Left ventricle myocardium inferior (tissue), 1 donor: ENCODE measurements at regions not wholly inside any gene's neighbourhood (a gene's known extent, or its start where the extent isn't known, plus 50 kb on each side); places are given as distances from the start of the nearest gene placed in this dataset.

Experiments used
- DNase-seq: peaks from one replicate; pipeline ENCODE4 v3.0.0-alpha.2; 2020
- H3K27ac ChIP-seq: fragments of 200-600 bp; replicated peaks from 2 replicates; pipeline ENCODE4 v1.8.0; 2021
- H3K27me3 ChIP-seq: fragments of 200-600 bp; 2 replicates; pipeline ENCODE4 v1.8.0; 2021; ENCODE audit warnings: low read depth
- H3K36me3 ChIP-seq: fragments of 200-600 bp; 2 replicates; pipeline ENCODE4 v1.8.0; 2021
- H3K4me1 ChIP-seq: fragments of 200-600 bp; 2 replicates; pipeline ENCODE4 v1.8.0; 2021
- H3K4me3 ChIP-seq: fragments of 200-600 bp; 2 replicates; pipeline ENCODE4 v1.8.0; 2021; ENCODE audit warnings: mild to moderate bottlenecking, moderate library complexity
- H3K9me3 ChIP-seq: fragments of 200-600 bp; replicated peaks from 2 replicates; pipeline ENCODE4 v1.8.0; 2021
- intact Hi-C: fragments of 100-400 bp; cut with micrococcal nuclease; formaldehyde crosslinking; loops from one replicate; pipeline ENCODE4 v1.11.0; 2022
- TF ChIP-seq, protein P1 (sequence below): fragments of 200-600 bp; IDR thresholded peaks from 2 replicates; pipeline ENCODE4 v1.8.0; 2021; ENCODE audit warnings: antibody characterized with exemption, mild to moderate bottlenecking, borderline replicate concordance
- donor health status: DM: no; HTN: yes; CAD: no; lungs with severe emphysema.

- Histone ChIP-seq H3K27me3 (peaks cover 86% of the 10 kb centered on the region), H3K27ac (no peak overlapping the region), H3K9me3 (no peaks in the 10 kb centered on the region), H3K4me3 (no peak overlapping the region), H3K4me1 (no peaks in the 10 kb centered on the region), H3K36me3 (no peaks in the 10 kb centered on the region)
- intact Hi-C loops: no loop called here
- DNase-seq: no peak
- TF ChIP-seq, protein P1, sequence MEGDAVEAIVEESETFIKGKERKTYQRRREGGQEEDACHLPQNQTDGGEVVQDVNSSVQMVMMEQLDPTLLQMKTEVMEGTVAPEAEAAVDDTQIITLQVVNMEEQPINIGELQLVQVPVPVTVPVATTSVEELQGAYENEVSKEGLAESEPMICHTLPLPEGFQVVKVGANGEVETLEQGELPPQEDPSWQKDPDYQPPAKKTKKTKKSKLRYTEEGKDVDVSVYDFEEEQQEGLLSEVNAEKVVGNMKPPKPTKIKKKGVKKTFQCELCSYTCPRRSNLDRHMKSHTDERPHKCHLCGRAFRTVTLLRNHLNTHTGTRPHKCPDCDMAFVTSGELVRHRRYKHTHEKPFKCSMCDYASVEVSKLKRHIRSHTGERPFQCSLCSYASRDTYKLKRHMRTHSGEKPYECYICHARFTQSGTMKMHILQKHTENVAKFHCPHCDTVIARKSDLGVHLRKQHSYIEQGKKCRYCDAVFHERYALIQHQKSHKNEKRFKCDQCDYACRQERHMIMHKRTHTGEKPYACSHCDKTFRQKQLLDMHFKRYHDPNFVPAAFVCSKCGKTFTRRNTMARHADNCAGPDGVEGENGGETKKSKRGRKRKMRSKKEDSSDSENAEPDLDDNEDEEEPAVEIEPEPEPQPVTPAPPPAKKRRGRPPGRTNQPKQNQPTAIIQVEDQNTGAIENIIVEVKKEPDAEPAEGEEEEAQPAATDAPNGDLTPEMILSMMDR: peak; percentile 26
These were observed 61.8 kb upstream of the GPR45 start for GRCh38 chr2:105179469-105180372.

DNA sequence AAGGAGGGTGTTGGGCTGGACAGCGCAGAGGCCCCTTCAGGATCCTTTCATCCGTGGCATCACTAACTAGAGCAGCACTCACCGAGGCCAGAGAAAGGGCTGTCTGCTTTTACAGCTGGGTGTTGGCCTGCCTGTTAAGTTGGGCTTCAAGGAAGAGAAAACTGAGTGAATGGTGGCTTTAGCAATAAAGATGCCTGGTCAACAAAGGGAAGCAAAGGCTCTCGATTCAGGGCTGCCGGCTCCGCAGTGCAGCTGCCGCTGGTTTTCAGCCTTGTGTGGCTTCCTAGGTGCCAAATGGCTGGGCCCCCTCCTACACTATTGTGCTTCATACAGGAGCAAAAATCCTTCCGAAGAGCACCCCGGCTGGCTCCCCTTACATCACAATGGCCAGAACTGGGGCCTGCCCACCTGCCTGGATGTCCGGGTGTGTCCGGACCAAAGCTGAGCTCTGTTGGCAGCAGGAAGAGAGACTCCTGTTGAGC, 61.0 kb upstream of the GPR45 start:
- TF ChIP-seq, protein P1: no peak
- intact Hi-C loops: no loop called here
- peaks cover 86% of the 10 kb centered on the region for H3K27me3 ChIP-seq

GRCh38 chr2:105181282-105181681, 60.3 kb upstream of the GPR45 start:
- Histone ChIP-seq H3K4me1 (no peaks in the 10 kb centered on the region), H3K27me3 (peaks cover 84% of the 10 kb centered on the region), H3K36me3 (no peaks in the 10 kb centered on the region), H3K27ac (no peak overlapping the region), H3K4me3 (no peak overlapping the region), H3K9me3 (no peaks in the 10 kb centered on the region)
- DNase-seq: no peak
- intact Hi-C loops: no loop called here
- TF ChIP-seq, protein P1: no peak

More for the DNA sequence above, 61.0 kb upstream of the GPR45 start:
- Histone ChIP-seq H3K9me3 (no peaks in the 10 kb centered on the region), H3K27ac (no peak overlapping the region), H3K36me3 (no peaks in the 10 kb centered on the region), H3K4me3 (no peak overlapping the region), H3K4me1 (no peaks in the 10 kb centered on the region)
- DNase-seq: no peak

DNA sequence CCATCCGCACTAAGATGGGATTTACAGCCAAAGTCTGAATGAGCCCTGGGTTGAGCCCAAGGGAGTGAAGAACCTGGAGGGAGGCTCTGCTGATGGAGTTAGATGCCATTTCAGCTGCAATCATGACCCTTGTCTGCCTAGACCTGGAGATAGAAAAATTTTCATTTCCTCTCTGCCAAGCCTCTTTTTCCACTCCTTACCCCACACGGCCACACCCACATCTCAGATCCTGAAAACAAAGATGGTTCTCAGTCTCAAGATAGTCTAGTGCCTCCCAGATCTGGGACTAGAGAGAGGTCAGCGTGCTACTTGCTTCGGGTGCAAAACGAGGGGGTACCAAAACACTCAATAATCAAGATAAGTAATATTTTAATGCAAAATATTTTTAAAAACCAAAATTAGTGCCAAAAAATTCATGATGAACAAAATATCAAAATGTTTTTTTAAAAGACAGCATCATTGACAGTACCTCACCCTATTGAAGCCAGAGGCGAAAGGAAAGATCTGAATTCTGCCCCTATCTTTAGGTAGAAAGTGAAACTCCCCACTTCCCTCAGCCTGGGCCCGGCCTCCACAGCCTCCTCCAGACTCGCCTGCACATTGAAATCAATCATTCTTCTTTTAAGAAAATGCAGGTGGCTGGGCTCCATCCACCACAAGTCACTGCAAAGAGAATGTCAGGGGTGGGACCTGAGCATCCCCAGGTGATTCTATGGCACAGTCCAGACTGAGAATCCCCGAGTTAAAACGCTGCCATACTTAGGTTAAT, 57.8 kb upstream of the GPR45 start:
- Histone ChIP-seq H3K36me3 (no peaks in the 10 kb centered on the region), H3K4me1 (no peaks in the 10 kb centered on the region), H3K9me3 (no peaks in the 10 kb centered on the region), H3K4me3 (no peak overlapping the region), H3K27me3 (peaks cover 60% of the 10 kb centered on the region), H3K27ac (no peak overlapping the region)
- intact Hi-C loops: no loop called here
- DNase-seq: no peak
- TF ChIP-seq, protein P1: no peak

DNA sequence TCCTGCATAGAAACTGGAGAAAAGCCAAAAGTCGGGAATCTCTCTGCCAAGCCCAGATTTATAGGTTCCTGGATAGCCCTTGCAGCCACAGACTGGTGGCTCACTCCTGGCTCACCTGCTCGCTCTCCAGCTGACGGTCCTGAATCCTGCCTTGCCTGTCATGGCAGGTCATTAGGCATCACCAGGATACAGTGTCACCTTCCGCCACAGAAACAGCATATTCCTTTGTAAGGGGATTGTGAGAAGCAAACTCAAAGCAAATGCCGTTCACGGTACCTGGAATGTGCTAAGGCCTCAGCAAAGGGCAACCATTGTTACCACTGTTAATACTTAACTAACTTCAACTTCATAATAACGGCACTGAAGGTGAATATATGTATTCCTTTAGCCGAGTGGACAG, 57.1 kb upstream of the GPR45 start:
- intact Hi-C loops: no loop called here
- TF ChIP-seq, protein P1: no peak
- no peak for DNase-seq

More for the DNA sequence above, 57.1 kb upstream of the GPR45 start:
- H3K4me3 ChIP-seq: no peak overlapping the region
- H3K4me1 ChIP-seq: no peaks in the 10 kb centered on the region
- H3K27ac ChIP-seq: no peak overlapping the region
- H3K27me3 ChIP-seq: peaks cover 59% of the 10 kb centered on the region
- no peaks in the 10 kb centered on the region for H3K9me3 ChIP-seq
- no peaks in the 10 kb centered on the region for H3K36me3 ChIP-seq
